KMS-11 (cell line): ENCODE measurements at regions not wholly inside any gene's neighbourhood (a gene's known extent, or its start where the extent isn't known, plus 50 kb on each side); places are given as distances from the start of the nearest gene placed in this dataset.

Experiments
- H2AFZ ChIP-seq: fragments of 200-600 bp; sonication (generic); 2 replicates; pipeline ENCODE4 v1.6.1; 2016; ENCODE audit warnings: antibody characterized with exemption, mixed run types, low read depth
- H3K27ac ChIP-seq: fragments of 200-600 bp; sonication (generic); 2 replicates; pipeline ENCODE4 v1.6.1; 2016; ENCODE audit warnings: mild to moderate bottlenecking, mixed run types
- H3K27me3 ChIP-seq: fragments of 200-600 bp; sonication (generic); 2 replicates; pipeline ENCODE4 v1.6.1; 2017; ENCODE audit warnings: mild to moderate bottlenecking, low read depth, mixed run types, moderate library complexity; ENCODE audit not compliant: insufficient read depth
- H3K36me3 ChIP-seq: fragments of 200-600 bp; sonication (generic); 2 replicates; pipeline ENCODE4 v1.6.1; 2017; ENCODE audit warnings: mild to moderate bottlenecking, mixed run types; ENCODE audit not compliant: insufficient read depth
- H3K4me1 ChIP-seq: fragments of 200-600 bp; sonication (generic); 2 replicates; pipeline ENCODE4 v1.6.1; 2016; ENCODE audit warnings: mild to moderate bottlenecking, low read depth, mixed run types; ENCODE audit not compliant: poor library complexity, severe bottlenecking
- H3K4me2 ChIP-seq: fragments of 200-600 bp; sonication (generic); 2 replicates; pipeline ENCODE4 v1.7.0; 2016; ENCODE audit warnings: mild to moderate bottlenecking, mixed run types
- H3K4me3 ChIP-seq: fragments of 200-600 bp; sonication (generic); IDR thresholded peaks from 2 replicates; pipeline ENCODE4 v1.6.1; 2017; ENCODE audit warnings: low read depth, low read length, mixed read lengths; ENCODE audit not compliant: insufficient read depth
- H3K79me2 ChIP-seq: fragments of 200-600 bp; sonication (generic); 2 replicates; pipeline ENCODE4 v1.6.1; 2016; ENCODE audit warnings: low read depth, mixed run types; ENCODE audit not compliant: insufficient read depth
- H3K9ac ChIP-seq: fragments of 200-600 bp; sonication (generic); 2 replicates; pipeline ENCODE4 v1.6.1; 2016; ENCODE audit warnings: mild to moderate bottlenecking, mixed run types
- H4K20me1 ChIP-seq: fragments of 200-600 bp; sonication (generic); 2 replicates; pipeline ENCODE4 v1.6.1; 2016; ENCODE audit warnings: mild to moderate bottlenecking, mixed run types; ENCODE audit not compliant: insufficient read depth
- TF ChIP-seq, protein P1 (sequence below): fragments of 200-600 bp; sonication (generic); conservative IDR thresholded peaks from 2 replicates; pipeline ENCODE4 v1.6.1; 2017; ENCODE audit warnings: low read depth, mild to moderate bottlenecking, antibody characterized with exemption, low read length, moderate library complexity, mixed read lengths

DNA sequence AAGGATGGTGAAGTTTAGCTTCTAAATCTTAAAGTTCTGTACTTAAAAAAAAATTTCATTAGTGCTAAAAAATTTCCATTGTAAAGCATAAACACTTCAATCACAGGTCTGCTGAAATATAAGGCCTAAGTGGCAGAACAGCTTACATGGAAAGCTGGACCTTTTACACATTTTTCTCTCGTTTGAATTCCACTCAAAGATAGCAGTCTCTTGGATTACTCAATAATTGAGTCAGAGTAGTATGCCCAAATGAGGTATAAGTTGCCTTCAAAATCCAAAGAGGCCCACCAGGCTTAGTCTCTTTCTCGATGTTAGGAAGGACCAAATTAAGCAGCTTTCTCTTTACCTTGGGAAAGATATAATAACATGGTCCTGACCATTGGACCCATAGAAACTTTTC lies 220.4 kb upstream of the CWC22 start:
- no peaks in the 10 kb centered on the region for H3K79me2 ChIP-seq
- H3K27ac ChIP-seq, result no peak overlapping the region
- H3K4me1 ChIP-seq, result no peaks in the 10 kb centered on the region
- no peaks in the 10 kb centered on the region for H3K27me3 ChIP-seq
- TF ChIP-seq, protein P1, sequence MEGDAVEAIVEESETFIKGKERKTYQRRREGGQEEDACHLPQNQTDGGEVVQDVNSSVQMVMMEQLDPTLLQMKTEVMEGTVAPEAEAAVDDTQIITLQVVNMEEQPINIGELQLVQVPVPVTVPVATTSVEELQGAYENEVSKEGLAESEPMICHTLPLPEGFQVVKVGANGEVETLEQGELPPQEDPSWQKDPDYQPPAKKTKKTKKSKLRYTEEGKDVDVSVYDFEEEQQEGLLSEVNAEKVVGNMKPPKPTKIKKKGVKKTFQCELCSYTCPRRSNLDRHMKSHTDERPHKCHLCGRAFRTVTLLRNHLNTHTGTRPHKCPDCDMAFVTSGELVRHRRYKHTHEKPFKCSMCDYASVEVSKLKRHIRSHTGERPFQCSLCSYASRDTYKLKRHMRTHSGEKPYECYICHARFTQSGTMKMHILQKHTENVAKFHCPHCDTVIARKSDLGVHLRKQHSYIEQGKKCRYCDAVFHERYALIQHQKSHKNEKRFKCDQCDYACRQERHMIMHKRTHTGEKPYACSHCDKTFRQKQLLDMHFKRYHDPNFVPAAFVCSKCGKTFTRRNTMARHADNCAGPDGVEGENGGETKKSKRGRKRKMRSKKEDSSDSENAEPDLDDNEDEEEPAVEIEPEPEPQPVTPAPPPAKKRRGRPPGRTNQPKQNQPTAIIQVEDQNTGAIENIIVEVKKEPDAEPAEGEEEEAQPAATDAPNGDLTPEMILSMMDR, result no peak
- H3K4me3 ChIP-seq, result no peak overlapping the region
- H3K4me2 ChIP-seq, result no peak overlapping the region
- H2AFZ ChIP-seq, result no peak overlapping the region
- no peaks in the 10 kb centered on the region for H3K36me3 ChIP-seq
- no peaks in the 10 kb centered on the region for H4K20me1 ChIP-seq
- H3K9ac ChIP-seq, result no peak overlapping the region

DNA sequence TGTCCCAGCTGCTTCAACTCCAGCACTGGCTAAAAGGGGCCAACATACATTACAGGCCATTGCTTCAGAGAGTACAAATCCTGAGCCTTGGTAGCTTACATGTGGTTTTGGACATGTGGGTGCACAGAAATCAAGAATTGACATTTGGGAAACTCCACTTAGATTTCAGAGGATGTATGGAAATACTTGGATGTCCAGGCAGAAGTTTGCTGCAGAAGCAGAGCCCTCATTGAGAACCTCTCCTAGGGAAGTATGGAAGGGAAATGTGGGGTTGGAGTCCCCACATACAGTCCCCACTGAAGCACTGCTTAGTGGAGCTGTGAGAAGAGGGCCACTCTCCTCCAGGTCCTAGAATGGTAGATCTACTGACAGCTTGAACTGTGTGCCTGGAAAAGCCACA lies 218.0 kb upstream of the CWC22 start:
- TF ChIP-seq, protein P1, result no peak
- Histone ChIP-seq H3K27ac (no peak overlapping the region), H3K4me3 (no peak overlapping the region), H3K4me1 (no peaks in the 10 kb centered on the region), H3K27me3 (no peaks in the 10 kb centered on the region), H3K79me2 (no peaks in the 10 kb centered on the region), H2AFZ (no peak overlapping the region), H3K4me2 (no peak overlapping the region), H3K9ac (no peak overlapping the region), H3K36me3 (no peaks in the 10 kb centered on the region), H4K20me1 (no peaks in the 10 kb centered on the region)

DNA sequence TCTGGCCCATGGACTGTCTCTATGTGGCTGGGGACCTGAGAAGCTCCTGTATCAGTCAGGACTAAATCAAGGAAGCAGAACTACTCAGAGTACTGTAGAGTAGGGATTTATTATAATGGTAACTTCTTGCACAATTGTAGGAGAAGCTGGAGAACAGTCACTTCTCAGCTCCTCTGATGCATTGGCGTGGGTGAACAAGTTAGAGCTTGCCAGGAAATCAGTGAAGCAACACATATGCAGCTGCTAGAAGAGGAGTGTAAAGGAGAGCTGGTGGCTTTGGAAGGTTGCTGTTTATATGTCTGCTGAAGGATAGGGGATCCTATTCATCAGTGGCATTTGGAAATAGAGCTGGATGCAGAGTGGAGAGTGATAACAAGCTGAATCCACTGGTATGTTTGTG lies 215.5 kb upstream of the CWC22 start:
- H4K20me1 ChIP-seq, result no peaks in the 10 kb centered on the region
- H3K27me3 ChIP-seq, result no peaks in the 10 kb centered on the region
- H3K4me2 ChIP-seq, result no peak overlapping the region
- TF ChIP-seq, protein P1, result no peak
- no peaks in the 10 kb centered on the region for H3K79me2 ChIP-seq
- H3K4me1 ChIP-seq, result no peaks in the 10 kb centered on the region
- no peak overlapping the region for H3K9ac ChIP-seq
- no peak overlapping the region for H3K4me3 ChIP-seq
- H3K36me3 ChIP-seq, result no peaks in the 10 kb centered on the region
- no peak overlapping the region for H2AFZ ChIP-seq
- H3K27ac ChIP-seq, result no peak overlapping the region

DNA sequence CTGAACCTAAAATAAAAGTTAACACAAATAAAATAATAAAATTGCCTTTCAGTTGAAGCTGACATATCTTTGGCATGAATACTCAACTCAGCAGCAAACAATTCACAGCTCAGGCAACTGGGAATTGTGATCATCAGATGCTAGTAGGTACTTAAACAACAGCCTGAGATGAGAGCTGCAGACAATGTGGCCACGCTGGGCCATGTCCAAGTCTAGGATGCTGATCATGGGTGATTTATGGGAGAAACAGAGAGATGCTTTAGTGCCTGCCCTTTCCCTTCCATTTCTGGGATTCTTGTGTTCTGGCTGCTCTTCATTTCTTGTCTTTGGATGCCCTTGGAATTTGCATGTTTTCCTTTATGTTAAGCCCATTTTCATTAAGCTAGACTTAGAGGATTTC lies 212.4 kb upstream of the CWC22 start:
- Histone ChIP-seq H3K4me3 (no peak overlapping the region), H3K27ac (no peak overlapping the region), H3K79me2 (no peaks in the 10 kb centered on the region), H3K9ac (no peak overlapping the region), H4K20me1 (no peaks in the 10 kb centered on the region), H3K4me2 (no peak overlapping the region), H3K27me3 (no peaks in the 10 kb centered on the region), H3K4me1 (no peaks in the 10 kb centered on the region), H2AFZ (no peak overlapping the region), H3K36me3 (no peaks in the 10 kb centered on the region)
- TF ChIP-seq, protein P1, result no peak

DNA sequence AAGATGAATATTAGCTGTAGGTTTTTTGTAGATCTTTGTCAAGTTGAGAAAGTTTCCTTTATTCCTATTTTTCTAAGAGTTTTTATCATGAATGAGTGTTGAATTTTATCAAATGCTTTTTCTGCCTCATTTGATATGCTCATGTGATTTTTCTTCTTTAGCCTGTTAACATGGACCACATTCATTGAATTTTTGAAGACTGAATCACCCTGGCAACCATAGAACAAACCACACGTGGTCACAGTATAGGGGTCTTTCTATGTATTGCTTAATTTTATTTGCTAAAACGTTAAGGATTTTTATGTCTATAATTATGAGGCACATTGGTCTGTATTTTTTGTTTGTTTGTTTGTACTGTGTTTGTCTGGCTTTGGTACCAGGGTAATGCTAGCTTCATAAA lies 201.7 kb upstream of the CWC22 start:
- no peak overlapping the region for H3K4me3 ChIP-seq
- no peaks in the 10 kb centered on the region for H4K20me1 ChIP-seq
- no peaks in the 10 kb centered on the region for H3K36me3 ChIP-seq
- no peaks in the 10 kb centered on the region for H3K4me1 ChIP-seq
- H3K9ac ChIP-seq, result no peak overlapping the region
- no peaks in the 10 kb centered on the region for H3K79me2 ChIP-seq
- H3K27ac ChIP-seq, result no peak overlapping the region
- TF ChIP-seq, protein P1, result no peak
- no peaks in the 10 kb centered on the region for H3K27me3 ChIP-seq
- no peak overlapping the region for H2AFZ ChIP-seq
- no peak overlapping the region for H3K4me2 ChIP-seq
